Natural killer cell (primary cell): ENCODE measurements at regions not wholly inside any gene's neighbourhood (a gene's known extent, or its start where the extent isn't known, plus 50 kb on each side); places are given as distances from the start of the nearest gene placed in this dataset.

ENCODE experiments used
- ATAC-seq, 3 donors: fragments of 150-1000 bp in 2 of 3; fragments of 200-7000 bp in 1 of 3; cut with Tn5 transposase; 1 replicate in 1 of 3; 2 replicates in 2 of 3; pipeline ENCODE4 v1.10.0; 2021; ENCODE audit warnings: mild to moderate bottlenecking in 2 of 3, moderate library complexity in 2 of 3
- DNase-seq, 2 donors: peaks; one replicate each; pipeline versions ENCODE4 v3.0.0 to v3.0.0-alpha.2; 2013 to 2021; ENCODE audit warnings: mixed read lengths in 1 of 2
- H3K27ac ChIP-seq: one replicate; pipeline ENCODE4 v1.5.1; 2013; ENCODE audit warnings: mild to moderate bottlenecking, low read length
- H3K27me3 ChIP-seq: one replicate; pipeline ENCODE4 v1.6.1; 2013; ENCODE audit warnings: low read length; ENCODE audit not compliant: control insufficient read depth, insufficient read depth
- H3K36me3 ChIP-seq: one replicate; pipeline ENCODE4 v1.6.1; 2013; ENCODE audit warnings: low read length; ENCODE audit not compliant: control insufficient read depth, insufficient read depth
- H3K4me1 ChIP-seq: one replicate; pipeline ENCODE4 v1.6.1; 2013; ENCODE audit warnings: low read length; ENCODE audit not compliant: control insufficient read depth, insufficient read depth
- H3K4me3 ChIP-seq: one replicate; pipeline ENCODE4 v1.5.1; 2013; ENCODE audit warnings: low read length
- H3K9me3 ChIP-seq: one replicate; pipeline ENCODE4 v1.6.1; 2013; ENCODE audit warnings: low read length; ENCODE audit not compliant: control insufficient read depth, insufficient read depth
- H3K27ac Mint-ChIP-seq, 2 donors: one replicate each; pipeline ENCODE4 v1.8.0; 2022; ENCODE audit warnings: mild to moderate bottlenecking in 2 of 2, mixed read lengths in 2 of 2, moderate library complexity in 1 of 2
- H3K27me3 Mint-ChIP-seq, 2 donors: one replicate each; pipeline ENCODE4 v1.8.0; 2022; ENCODE audit warnings: low read depth in 2 of 2, mixed read lengths in 2 of 2
- H3K36me3 Mint-ChIP-seq: one replicate; pipeline ENCODE4 v1.8.0; 2022; ENCODE audit warnings: mixed read lengths
- H3K4me1 Mint-ChIP-seq, 2 donors: one replicate each; pipeline ENCODE4 v1.8.0; 2022; ENCODE audit warnings: mixed read lengths in 2 of 2
- H3K4me3 Mint-ChIP-seq: one replicate; pipeline ENCODE4 v1.8.0; 2022; ENCODE audit warnings: mild to moderate bottlenecking, moderate library complexity, mixed read lengths
- H3K9me3 Mint-ChIP-seq, 2 donors: one replicate each; pipeline ENCODE4 v1.8.0; 2022; ENCODE audit warnings: mixed read lengths in 2 of 2
- WGBS: methylation state at CpG from one replicate; pipeline ENCODE4 v1.1.7; 2013; ENCODE audit warnings: missing lambda C conversion rate; ENCODE audit not compliant: insufficient coverage; 5-methylcytosine and 5-hydroxymethylcytosine counted together
- intact Hi-C: fragments of 100-400 bp; cut with micrococcal nuclease; formaldehyde crosslinking; loops from one replicate; pipeline ENCODE4 v1.14.2; 2022
- TF ChIP-seq, protein P1 (sequence below): fragments of 200-600 bp; IDR thresholded peaks from one replicate; pipeline ENCODE4 v1.8.0; 2022; ENCODE audit warnings: antibody characterized with exemption

DNA sequence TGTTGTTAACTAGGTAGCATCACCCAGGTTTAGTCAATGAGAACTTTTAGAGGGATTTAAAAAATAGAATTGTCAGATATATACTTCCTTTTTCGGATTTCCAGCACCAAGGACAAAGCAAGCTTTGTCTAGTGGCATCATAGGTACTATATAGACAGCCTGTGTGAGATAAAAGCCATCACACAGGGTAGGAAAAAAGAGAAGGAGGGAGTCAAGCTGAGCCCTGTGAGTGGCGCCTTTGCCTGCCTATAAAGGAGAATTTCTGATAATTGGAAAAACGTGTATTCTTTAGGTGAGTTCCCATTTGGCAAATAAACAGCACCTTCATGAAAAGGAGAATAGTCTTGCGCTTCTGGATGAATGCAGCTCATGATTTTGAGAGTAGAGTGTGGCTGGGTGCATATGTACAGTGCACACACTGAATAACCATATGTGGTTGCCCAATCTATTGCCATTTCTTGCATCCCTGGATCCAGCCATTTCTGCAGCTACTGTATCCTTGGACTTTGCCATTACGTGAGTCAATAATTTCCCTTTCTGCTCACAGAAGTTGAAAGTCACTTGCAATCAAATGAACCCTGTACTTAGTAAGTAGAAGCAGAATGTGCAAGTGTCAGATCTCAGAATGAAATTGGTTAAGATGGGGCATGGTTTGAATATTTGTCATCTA, 559.9 kb upstream of the MEX3C start:
- Mint-ChIP-seq H3K4me1 (no peaks in the 10 kb centered on the region), H3K36me3 (no peaks in the 10 kb centered on the region), H3K27me3 (no peaks in the 10 kb centered on the region), H3K27ac (no peak overlapping the region), H3K9me3 (peaks cover 0 to 2% of the 10 kb centered on the region in 2 donors), H3K4me3 (no peak overlapping the region)
- H3K27ac ChIP-seq, result no peak overlapping the region
- WGBS, result 72% methylated on average over 5 of the region's 5 CpGs
- intact Hi-C loops, result no loop called here
- H3K36me3 ChIP-seq, result no peaks in the 10 kb centered on the region
- DNase-seq, result no peak
- ATAC-seq, result no peak
- no peaks in the 10 kb centered on the region for H3K4me1 ChIP-seq
- H3K9me3 ChIP-seq, result no peaks in the 10 kb centered on the region
- TF ChIP-seq, protein P1, sequence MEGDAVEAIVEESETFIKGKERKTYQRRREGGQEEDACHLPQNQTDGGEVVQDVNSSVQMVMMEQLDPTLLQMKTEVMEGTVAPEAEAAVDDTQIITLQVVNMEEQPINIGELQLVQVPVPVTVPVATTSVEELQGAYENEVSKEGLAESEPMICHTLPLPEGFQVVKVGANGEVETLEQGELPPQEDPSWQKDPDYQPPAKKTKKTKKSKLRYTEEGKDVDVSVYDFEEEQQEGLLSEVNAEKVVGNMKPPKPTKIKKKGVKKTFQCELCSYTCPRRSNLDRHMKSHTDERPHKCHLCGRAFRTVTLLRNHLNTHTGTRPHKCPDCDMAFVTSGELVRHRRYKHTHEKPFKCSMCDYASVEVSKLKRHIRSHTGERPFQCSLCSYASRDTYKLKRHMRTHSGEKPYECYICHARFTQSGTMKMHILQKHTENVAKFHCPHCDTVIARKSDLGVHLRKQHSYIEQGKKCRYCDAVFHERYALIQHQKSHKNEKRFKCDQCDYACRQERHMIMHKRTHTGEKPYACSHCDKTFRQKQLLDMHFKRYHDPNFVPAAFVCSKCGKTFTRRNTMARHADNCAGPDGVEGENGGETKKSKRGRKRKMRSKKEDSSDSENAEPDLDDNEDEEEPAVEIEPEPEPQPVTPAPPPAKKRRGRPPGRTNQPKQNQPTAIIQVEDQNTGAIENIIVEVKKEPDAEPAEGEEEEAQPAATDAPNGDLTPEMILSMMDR, result no peak
- no peaks in the 10 kb centered on the region for H3K27me3 ChIP-seq
- H3K4me3 ChIP-seq, result no peak overlapping the region

DNA sequence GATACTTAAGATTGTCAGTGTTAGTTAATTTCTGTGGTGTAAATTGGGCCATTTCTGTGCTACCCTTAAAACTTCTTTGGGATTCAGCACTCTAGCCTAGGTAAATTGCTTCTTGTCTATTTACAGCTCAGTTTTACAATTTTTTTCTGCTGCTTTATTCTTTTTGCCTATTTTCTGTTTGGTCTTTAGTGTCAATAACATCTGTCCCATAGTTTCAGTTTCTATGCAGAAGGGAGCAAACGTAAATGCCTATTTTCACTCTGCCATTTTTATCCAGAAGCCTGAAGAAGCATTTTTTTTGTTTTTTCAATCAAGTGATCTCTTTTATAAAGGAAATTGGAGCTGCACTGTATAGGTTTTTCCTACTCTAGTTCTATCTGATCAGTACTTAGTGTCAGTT, 564.9 kb upstream of the MEX3C start:
- no peak overlapping the region for H3K27ac Mint-ChIP-seq
- Histone ChIP-seq H3K36me3 (no peaks in the 10 kb centered on the region), H3K4me3 (no peak overlapping the region), H3K27me3 (no peaks in the 10 kb centered on the region), H3K27ac (no peak overlapping the region), H3K9me3 (no peaks in the 10 kb centered on the region), H3K4me1 (no peaks in the 10 kb centered on the region)
- TF ChIP-seq, protein P1, result no peak
- ATAC-seq (no peak), DNase-seq (no peak)
- H3K4me3 Mint-ChIP-seq, result no peak overlapping the region
- H3K27me3 Mint-ChIP-seq, result peaks cover 0 to 3% of the 10 kb centered on the region in 2 donors
- H3K4me1 Mint-ChIP-seq, result no peaks in the 10 kb centered on the region
- no peaks in the 10 kb centered on the region for H3K36me3 Mint-ChIP-seq
- intact Hi-C loops, result no loop called here
- H3K9me3 Mint-ChIP-seq, result peaks cover 5 to 9% of the 10 kb centered on the region in 2 donors
- WGBS, result 75% methylated on average over 1 of the region's 1 CpG

DNA sequence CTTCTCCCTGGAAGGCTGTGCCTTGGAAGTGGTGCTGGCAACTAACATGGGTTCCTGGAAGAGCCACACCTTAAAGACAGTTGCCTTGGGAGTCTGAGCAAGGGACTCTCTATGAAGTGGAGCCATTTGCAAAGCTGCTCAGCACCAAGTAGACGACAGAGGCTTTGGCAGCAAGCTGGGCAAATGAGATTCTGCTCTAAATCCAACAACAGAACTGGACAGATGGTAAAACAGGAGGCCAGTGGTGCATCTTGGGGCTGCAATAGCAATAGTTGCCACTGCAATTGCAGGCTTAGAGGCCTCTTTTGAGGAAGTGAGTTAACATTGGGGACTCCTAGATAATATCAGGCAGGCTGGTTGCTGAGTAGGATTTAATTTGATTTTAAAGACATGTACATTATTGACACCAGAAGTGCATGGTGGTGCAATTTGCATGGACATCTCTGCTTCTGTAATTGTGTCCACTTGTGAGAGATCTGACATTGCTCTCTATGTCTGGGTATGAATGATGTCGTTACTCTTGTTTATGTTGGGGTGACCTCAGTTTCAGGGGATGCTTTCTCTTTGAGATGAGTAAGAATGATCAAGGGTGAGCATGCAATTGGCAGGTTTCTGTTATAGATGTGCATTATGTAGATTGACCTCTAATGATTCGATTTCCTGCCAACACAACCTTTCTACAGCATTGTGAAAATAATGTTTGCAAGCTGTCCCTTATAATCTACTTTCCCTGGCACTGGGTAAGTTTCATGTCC, 568.3 kb upstream of the MEX3C start:
- ATAC-seq, result no peak
- no peaks in the 10 kb centered on the region for H3K36me3 ChIP-seq
- Mint-ChIP-seq H3K27me3 (peaks cover 0 to 3% of the 10 kb centered on the region in 2 donors), H3K4me3 (no peak overlapping the region), H3K9me3 (peaks cover 5 to 9% of the 10 kb centered on the region in 2 donors), H3K4me1 (no peaks in the 10 kb centered on the region), H3K27ac (no peak overlapping the region), H3K36me3 (no peaks in the 10 kb centered on the region)
- no peaks in the 10 kb centered on the region for H3K4me1 ChIP-seq
- no peaks in the 10 kb centered on the region for H3K27me3 ChIP-seq
- DNase-seq, result no peak
- no peak overlapping the region for H3K27ac ChIP-seq
- intact Hi-C loops, result no loop called here
- H3K4me3 ChIP-seq, result no peak overlapping the region
- H3K9me3 ChIP-seq, result no peaks in the 10 kb centered on the region
- TF ChIP-seq, protein P1, result no peak
- 70% methylated on average over 3 of the region's 3 CpGs for WGBS
